RPMI8226 (cell line): ENCODE measurements at regions not wholly inside any gene's neighbourhood (a gene's known extent, or its start where the extent isn't known, plus 50 kb on each side); places are given as distances from the start of the nearest gene placed in this dataset.
"Not testable (repeated sequence)": the region's sequence is repeated elsewhere in the genome, so short reads cannot be mapped to it uniquely, and the experiment has no call there.

Source experiments
- DNase-seq: peaks from one replicate; pipeline ENCODE4 v3.0.0-alpha.2; 2015

DNA sequence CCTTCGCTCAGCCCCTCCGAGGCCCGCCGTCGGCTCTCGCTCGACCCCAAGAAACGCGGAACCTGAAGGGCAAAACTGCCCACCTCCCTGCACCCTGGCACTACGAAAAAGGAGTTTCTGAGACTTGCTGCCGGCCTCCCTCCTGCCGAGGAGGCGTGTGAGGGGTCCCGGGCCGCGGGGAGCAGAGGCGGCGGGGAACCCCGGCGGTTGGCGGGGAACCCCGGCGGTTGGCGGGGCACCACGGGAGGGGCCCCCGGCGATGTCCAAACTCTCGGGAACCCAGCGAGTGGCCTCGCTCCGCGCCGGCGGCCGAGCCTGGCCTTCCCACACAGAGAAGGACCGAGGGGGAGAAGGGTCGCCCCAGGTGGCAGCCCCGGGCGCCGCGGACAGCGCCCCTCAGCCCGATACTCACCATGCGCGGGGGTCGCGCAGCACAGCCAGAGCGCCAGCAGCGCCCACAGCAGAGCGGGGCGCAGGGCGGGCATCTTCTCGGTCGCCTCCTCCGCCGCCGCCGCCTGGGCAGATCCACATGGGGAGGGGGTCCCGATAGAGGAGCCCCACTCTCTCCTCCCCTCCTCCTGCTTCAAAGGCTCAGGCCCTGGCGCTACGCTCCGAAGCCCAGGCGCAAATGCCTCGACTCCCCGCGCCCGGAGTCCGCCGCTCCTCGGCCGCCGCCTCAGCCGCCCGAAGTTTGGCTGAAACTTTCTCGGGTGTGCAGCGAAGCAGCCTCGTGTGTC, 69.4 kb upstream of the NUDT4B start:
- peak; percentile 70 for DNase-seq

GRCh38 chr1:148679787-148680326, 68.7 kb upstream of the NUDT4B start:
- not testable (repeated sequence) for DNase-seq

DNA sequence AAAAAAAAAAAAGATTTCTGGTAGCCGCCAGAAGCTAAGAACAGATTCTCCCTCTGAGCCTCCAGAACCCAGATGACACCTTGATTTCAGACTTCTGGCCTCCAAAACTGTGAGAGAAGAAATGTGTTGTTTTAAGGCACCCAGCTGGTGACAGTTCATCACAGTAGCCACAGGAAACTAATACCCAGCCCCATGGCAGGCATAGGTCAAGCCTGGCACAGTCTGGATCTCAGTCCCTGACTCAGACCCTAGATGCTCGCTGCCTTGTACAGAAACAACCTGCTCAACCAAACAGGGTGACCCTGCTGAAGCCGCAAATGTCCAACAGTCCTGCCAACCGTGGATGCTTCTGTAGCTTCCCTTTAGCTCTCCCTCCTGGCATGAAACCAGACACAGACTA, 61.8 kb upstream of the NUDT4B start:
- DNase-seq, result not testable (repeated sequence)

DNA sequence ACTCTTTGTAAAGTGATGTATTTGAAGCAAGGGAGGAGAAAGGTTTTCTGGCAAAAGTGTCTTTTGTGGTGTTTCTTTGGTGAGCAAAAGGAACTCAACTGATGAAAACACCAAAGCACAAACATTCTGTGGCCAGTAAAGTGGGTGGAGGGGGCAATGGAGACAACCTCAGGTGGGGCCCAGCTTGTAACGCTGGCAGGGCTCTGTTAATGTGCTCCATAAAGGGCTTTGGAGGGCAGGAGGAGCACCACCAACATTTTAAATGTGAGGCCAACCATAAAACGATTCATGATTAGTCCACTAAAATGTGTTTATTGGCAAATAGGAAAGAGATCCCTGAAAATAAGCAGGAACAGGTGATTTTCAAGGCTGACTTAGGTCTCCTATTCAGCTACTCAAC, 61.2 kb upstream of the NUDT4B start:
- DNase-seq, result not testable (repeated sequence)
